Skin epidermis (tissue), 12 donors: ENCODE measurements at regions not wholly inside any gene's neighbourhood (a gene's known extent, or its start where the extent isn't known, plus 50 kb on each side); places are given as distances from the start of the nearest gene placed in this dataset.
A peak's percentile ranks its signal among the peaks of the same experiment; 100 is the strongest.
"Not testable (repeated sequence)": the region's sequence is repeated elsewhere in the genome, so short reads cannot be mapped to it uniquely, and the experiment has no call there.

ENCODE experiments used
- H3K27ac ChIP-seq, 21 experiments: fragments of 200-600 bp; sonication (generic) in 11 of 21; one replicate each; pipeline ENCODE4 v1.5.0; 2020; ENCODE audit warnings: mild to moderate bottlenecking in 3 of 21, inconsistent platforms in 2 of 21, moderate library complexity in 2 of 21
- H3K4me3 ChIP-seq, 7 experiments: fragments of 200-600 bp; sonication (generic) in 2 of 7; one replicate each; pipeline ENCODE4 v1.5.0; 2020; ENCODE audit warnings: inconsistent platforms in 2 of 7, mild to moderate bottlenecking in 2 of 7, moderate library complexity in 1 of 7

GRCh38 chr14:39592116-39592789 is 160.0 kb upstream of the FBXO33 start:
- Histone ChIP-seq H3K27ac (no peak overlapping the region), H3K4me3 (no peak overlapping the region)

- peak overlapping the region in 1 of 7 experiments; percentile 27 for H3K4me3 ChIP-seq
- peak overlapping the region in 1 of 21 experiments; percentile 50 for H3K27ac ChIP-seq
These were observed 157.6 kb upstream of the FBXO33 start for GRCh38 chr14:39589882-39590281.

GRCh38 chr14:39582028-39582654 is 149.9 kb upstream of the FBXO33 start:
- no peak overlapping the region for H3K27ac ChIP-seq
- no peak overlapping the region for H3K4me3 ChIP-seq

- Histone ChIP-seq H3K27ac (no peak overlapping the region), H3K4me3 (no peak overlapping the region)
These were observed 149.2 kb upstream of the FBXO33 start for GRCh38 chr14:39581474-39581873.

GRCh38 chr14:39580696-39581095 is 148.5 kb upstream of the FBXO33 start:
- no peak overlapping the region for H3K27ac ChIP-seq
- no peak overlapping the region for H3K4me3 ChIP-seq

GRCh38 chr14:39576736-39577135 is 144.5 kb upstream of the FBXO33 start:
- H3K4me3 ChIP-seq, result no peak overlapping the region
- H3K27ac ChIP-seq, result no peak overlapping the region

- Histone ChIP-seq H3K27ac (no peak overlapping the region), H3K4me3 (no peak overlapping the region)
These were observed 144.0 kb upstream of the FBXO33 start for GRCh38 chr14:39576258-39576657.

- H3K27ac ChIP-seq, result no peak overlapping the region
- H3K4me3 ChIP-seq, result no peak overlapping the region
These were observed 136.7 kb upstream of the FBXO33 start for GRCh38 chr14:39568809-39569538.

GRCh38 chr14:39566795-39567194 is 134.6 kb upstream of the FBXO33 start:
- Histone ChIP-seq H3K4me3 (no peak overlapping the region), H3K27ac (no peak overlapping the region)

GRCh38 chr14:39563361-39563760 is 131.1 kb upstream of the FBXO33 start:
- Histone ChIP-seq H3K27ac (no peak overlapping the region), H3K4me3 (no peak overlapping the region)

- Histone ChIP-seq H3K27ac (no peak overlapping the region), H3K4me3 (no peak overlapping the region)
These were observed 129.9 kb upstream of the FBXO33 start for GRCh38 chr14:39562175-39562574.

- H3K27ac ChIP-seq, result no peak overlapping the region
- no peak overlapping the region for H3K4me3 ChIP-seq
These were observed 126.3 kb upstream of the FBXO33 start for GRCh38 chr14:39558525-39558924.

- Histone ChIP-seq H3K4me3 (no peak overlapping the region), H3K27ac (no peak overlapping the region)
These were observed 123.5 kb upstream of the FBXO33 start for GRCh38 chr14:39555749-39556148.

GRCh38 chr14:39554576-39554975 is 122.3 kb upstream of the FBXO33 start:
- Histone ChIP-seq H3K4me3 (no peak overlapping the region), H3K27ac (no peak overlapping the region)

- H3K27ac ChIP-seq, result no peak overlapping the region
- no peak overlapping the region for H3K4me3 ChIP-seq
These were observed 116.1 kb upstream of the FBXO33 start for GRCh38 chr14:39548358-39548757.

- no peak overlapping the region for H3K4me3 ChIP-seq
- no peak overlapping the region for H3K27ac ChIP-seq
These were observed 115.6 kb upstream of the FBXO33 start for GRCh38 chr14:39547845-39548244.

- no peak overlapping the region for H3K4me3 ChIP-seq
- no peak overlapping the region for H3K27ac ChIP-seq
These were observed 73.6 kb upstream of the FBXO33 start for GRCh38 chr14:39505812-39506211.

GRCh38 chr14:39500253-39500652 is 68.0 kb upstream of the FBXO33 start:
- Histone ChIP-seq H3K27ac (no peak overlapping the region), H3K4me3 (no peak overlapping the region)

GRCh38 chr14:39499514-39499913 is 67.3 kb upstream of the FBXO33 start:
- H3K27ac ChIP-seq, result no peak overlapping the region

GRCh38 chr14:39497677-39498076 is 65.4 kb upstream of the FBXO33 start:
- not testable (repeated sequence) for H3K4me3 ChIP-seq, H3K27ac ChIP-seq

More at GRCh38 chr14:39499514-39499913, 67.3 kb upstream of the FBXO33 start:
- no peak overlapping the region for H3K4me3 ChIP-seq

GRCh38 chr14:39492267-39492666 is 60.0 kb upstream of the FBXO33 start:
- Histone ChIP-seq H3K4me3 (no peak overlapping the region), H3K27ac (no peak overlapping the region)
